ENCODE measurements at regions not wholly inside any gene's neighbourhood (a gene's known extent, or its start where the extent isn't known, plus 50 kb on each side); places are given as distances from the start of the nearest gene placed in this dataset.

DNA sequence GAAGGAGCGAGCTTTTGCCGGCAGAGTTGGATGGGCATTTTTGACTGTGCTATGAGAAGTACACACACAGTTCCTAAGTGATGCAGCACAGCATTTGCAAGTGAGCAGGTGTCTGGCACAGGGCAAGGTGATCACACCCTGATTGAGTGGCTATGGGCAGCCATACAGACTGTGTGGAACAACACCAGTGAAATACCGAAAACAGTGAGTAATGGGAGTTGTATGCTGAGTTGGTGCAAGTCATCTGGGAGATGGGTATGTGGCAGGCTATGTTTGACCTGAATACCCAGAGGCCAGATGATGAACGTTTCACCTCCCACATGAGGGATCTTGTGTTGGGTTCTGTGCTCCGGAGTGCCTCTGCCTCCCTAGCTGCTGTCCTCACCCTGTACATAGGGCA lies 53.5 kb upstream of the TIPARP start:
- no peak for DNase-seq (ENCODE audit: low read depth in 2 of 3, low spot score in 2 of 3)

DNA sequence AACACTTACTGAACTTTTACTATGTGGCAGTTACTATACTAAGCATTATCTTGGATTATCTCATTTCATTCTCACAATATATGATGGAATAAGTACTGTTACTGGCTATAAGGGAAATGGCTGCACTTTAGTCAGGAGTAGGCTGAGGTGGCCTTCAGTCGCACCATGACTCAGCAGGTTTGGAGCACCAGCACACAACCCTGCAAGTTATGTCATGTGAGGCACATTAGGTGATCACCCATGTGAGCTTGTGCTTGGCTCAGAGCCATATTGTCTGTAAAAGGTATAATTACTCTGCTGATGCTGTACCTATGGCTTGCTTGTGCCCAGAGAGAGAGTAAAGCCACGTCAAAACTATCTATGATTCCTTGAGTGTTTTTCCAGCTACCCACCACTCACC lies 54.1 kb upstream of the TIPARP start:
- DNase-seq (ENCODE audit: low read depth in 2 of 3, low spot score in 2 of 3): peak in 1 of 3 donors; percentile 25

DNA sequence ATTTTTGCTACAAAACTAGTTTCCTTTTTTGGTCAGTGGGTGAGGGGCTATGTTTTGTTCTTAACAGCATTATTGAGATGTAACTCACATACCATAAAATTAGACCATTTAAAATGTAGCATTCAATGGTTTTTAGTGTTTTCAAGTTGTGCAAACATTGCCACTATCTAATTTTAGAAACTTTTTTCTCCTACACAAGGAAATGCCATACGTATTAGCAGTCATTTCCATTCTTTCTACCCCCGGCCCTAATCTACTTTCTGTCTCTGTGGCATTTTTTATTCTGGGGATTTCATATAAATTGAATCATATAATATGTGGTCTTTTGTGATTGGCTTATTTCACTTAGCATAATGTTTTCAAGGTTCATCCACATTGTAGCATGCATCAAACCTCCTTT lies 55.0 kb upstream of the TIPARP start:
- no peak for DNase-seq (ENCODE audit: low read depth in 2 of 3, low spot score in 2 of 3)

DNA sequence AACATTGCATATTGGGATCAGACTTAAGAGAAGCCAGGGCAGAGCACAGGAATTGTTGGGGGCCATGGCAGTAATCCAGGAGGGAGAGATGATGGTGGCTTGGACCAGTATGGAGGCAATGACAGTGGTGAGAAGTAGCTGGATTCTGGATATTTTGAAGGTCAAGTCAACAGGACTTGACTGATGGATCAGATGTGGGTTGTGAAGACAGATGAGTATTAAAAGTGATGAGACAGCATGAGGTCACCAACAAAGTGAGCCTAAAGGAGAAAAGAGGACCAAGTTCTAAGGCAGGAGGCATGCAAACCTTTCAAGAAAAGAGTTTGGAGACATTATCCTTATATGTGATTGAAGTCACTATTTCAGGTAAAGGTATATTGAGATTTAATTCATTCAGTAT lies 56.6 kb upstream of the TIPARP start:
- no peak for DNase-seq (ENCODE audit: low read depth in 2 of 3, low spot score in 2 of 3)

DNA sequence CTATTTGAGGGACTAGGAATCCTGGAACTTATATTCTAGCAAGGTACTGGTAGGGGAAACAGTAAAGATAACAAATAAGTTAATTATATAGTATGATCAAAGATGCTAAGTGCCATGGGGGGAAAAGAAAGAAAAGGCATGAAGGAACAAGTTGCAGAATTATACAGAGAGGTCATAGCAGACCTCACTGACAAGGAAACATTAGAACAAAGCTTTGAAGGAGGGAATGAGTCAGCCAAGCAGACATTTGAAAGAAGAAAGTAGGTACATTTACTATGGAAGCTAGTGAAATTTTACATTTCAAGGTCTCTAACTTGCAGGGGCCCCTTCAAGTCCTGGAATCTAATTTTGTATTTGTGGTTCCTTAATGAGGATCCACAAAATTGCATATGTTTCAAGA lies 57.2 kb upstream of the TIPARP start:
- DNase-seq (ENCODE audit: low read depth in 2 of 3, low spot score in 2 of 3): no peak

DNA sequence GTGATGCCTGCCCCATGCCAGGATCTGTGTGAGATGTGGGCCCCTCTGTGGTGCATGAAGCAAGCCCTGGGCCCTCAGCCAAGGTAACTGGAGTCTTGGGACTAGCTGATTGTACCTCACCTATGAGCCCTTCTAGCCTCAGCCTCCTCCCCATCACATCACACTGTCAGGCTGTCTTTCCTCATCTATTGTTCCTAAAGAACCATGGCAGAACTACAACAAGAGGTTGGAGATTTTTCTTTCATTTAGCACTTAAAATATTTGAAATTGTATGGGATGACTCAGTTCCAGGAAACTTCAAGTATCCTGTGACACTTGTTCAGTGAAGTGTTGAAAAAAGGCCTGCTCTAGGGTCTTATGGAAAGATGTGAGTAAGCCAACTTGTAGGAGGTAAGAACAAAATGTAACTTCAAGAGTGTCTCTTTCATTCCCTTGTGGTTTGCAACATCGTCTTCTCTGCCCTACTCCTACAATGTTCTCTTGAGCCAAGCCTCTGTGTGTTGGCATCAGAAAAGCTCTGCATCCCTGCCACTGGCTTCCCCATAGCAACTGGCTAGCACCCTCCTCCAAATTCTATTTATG lies 58.7 kb upstream of the TIPARP start:
- no peak for DNase-seq (ENCODE audit: low read depth in 2 of 3, low spot score in 2 of 3)

DNA sequence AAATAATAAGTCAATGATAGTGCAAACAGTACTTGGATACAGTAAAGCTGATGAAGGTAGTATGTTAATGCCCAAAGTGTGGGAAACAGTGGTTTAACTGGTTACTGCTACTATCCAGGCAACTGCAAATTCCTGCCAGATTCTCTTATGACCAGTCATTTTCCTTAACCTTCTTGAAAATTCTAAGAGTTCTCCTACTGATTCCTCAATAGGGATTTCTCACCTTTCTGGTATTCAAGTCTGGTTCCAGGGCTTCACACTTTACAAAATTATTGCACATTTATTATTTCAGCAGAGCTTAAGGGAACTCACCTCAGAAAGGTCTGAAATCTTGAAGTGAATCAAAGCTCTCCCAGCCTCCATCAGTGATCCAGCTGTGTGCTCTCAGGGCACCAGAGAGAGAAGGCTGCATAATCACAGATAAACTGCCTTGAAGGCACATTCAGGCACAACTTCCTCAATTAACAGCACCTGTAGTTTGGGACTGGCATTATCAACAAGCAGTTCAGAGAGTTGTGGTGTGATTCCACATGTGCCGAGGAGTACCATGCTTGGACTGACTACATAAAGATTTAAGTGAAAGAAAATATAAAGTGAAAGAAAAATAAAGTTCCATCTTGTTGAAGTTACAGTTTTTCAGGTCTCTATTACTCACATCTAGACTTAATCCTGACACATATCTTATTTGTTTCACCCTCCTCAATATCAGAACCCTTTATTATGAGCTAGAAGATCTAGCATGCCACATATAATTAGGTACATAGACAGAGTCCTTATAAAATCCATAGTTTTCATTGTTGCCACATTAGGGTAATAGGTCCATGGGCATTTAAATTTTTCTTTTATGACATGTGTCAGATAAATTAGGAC lies 59.5 kb upstream of the TIPARP start:
- peak in 1 of 3 donors; percentile 61 for DNase-seq (ENCODE audit: low read depth in 2 of 3, low spot score in 2 of 3)

DNA sequence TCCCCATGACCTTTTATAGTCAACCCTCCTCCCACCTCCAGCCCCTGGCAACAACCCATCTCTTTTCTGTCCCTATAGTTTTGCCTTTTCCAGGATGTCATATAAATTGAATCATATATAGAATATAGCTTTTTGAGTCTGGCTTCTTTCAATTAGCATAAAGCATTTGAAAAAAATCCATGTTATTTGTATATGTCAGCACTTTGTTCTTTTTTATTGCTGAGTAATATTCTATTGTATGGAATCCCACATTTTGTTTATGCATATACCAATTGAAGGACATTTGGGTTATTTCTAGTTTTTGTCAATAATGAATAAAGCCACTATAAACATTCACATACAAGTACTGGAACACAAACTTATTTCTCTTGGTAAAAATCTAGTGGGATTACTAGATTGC lies 58.0 kb upstream of the SSR3 start:
- no peak for DNase-seq (ENCODE audit: low read depth in 2 of 3, low spot score in 2 of 3)

DNA sequence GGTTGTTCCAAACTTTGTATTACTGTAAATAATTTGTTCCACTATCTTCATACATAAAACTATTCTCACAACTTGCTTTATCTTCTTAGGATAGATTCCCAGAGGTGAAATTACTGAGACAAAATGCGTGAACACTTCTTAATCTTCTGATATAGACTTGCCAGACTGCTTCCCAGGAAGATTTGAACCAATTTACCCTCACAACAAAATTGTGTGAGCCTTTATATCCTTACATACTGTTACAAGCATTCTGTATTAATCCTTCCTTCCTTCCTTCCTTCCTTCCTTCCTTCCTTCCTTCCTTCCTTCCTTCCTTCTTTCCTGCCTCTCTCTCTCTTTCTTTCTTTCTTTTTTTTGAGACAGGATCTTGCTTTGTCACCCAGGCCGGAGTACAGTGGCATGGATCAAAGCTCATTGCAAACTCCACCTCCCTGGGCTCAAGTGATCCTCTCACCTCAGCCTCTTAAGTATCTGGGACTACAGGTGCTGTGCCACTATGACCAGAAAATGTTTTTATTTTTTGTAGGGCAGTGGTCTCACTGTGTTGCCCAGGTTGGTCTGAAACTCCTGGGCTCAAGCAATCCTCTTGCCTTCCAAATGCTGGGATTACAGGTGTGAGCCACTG lies 57.1 kb upstream of the SSR3 start:
- DNase-seq (ENCODE audit: low read depth in 2 of 3, low spot score in 2 of 3): no peak

DNA sequence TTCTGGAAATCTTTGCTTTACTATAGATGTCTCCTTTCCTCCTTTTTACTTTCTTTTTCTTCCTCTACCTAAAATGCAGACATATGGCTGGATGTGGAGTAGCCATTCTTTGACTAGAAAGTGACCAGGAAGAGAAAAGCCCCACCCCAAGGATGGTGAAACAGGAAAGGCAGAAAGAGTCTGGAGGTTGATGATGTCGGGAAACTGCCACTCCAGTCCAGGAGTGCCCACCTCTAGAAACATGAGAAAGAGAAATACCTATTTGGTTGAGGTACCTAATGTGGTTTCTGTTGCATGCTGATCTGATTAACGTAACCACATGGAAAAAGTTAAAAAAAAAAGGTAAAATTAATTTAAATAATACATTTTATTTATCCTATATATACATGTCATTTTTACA lies 55.2 kb upstream of the SSR3 start:
- no peak for DNase-seq (ENCODE audit: low read depth in 2 of 3, low spot score in 2 of 3)

DNA sequence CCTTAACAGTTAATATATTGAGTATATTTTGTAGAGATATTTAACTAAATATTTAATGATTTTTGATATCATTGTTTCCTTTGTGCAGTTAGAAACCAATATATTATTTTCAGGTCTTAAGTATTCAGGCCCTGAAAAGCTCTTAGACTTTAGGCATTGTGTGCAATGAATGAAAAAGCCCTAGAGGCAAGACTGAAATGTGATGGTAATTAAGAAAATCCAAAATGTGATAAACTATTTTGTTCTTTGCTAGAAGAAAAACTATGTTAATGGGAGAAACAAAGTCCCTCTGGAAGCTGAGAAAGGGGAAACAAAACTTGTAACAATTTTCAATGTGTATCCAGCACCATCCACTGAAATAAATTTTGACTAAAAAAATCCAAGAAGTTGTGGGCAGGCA lies 54.6 kb upstream of the SSR3 start:
- DNase-seq (ENCODE audit: low read depth in 2 of 3, low spot score in 2 of 3): no peak

DNA sequence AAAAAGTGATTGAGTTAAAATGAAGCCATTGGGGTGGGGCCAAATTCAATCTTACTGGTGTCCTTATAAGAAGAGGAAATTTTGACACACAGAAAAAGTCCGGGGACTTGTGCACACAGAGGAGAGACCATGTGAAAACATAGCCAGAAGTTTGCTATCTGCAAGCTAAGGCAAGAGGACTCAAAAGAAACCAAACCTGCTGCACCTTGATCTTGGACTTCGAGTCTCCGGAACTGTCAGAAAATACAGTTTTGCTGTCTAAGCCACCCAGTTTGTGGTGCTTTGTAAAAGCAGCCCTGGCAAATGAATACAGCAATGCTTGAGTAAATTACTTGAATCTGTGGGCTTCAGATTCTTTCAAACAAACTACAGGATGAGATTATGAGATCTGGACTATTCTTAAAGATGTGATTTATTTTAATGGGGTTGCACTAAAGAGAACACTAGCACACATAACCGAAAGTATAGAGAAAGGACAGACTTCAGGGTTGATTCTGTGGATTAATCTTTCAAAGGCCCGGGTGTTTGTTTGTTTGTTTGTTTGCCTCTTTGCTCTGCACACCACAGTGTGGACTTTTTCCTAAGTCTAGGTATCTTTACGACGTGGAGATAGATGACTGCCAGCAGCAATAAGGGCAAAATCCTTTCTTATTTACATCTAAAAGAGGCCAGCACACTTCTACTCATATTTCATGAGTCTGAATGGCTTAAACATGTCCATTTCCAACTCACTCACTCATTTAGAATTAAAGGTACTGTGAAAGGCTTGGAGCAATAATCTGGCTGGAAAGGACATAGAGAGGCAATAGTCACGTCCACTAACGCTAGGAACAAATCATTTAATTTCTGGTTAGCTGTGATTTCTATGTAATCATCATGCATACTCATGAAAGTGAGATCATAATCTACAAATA lies 53.9 kb upstream of the SSR3 start:
- no peak for DNase-seq (ENCODE audit: low read depth in 2 of 3, low spot score in 2 of 3)

DNA sequence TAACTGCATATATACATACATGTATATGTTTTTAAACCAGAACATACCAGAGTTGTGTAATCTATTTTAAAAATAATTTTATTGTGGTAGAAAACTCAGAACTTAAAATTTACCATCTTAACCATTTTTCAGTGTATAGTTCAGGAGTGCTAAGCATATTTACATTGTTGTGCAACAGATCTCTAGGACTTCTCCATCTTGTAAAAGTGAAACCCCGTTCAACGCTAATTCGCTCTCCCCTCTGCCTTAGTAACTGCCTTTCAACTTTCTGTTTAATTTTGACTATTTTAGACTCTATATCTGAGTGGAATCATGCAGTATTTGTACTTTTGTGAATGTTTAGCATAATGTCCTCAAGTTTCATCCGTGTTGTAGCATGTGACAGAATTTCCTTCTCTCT lies 51.8 kb upstream of the SSR3 start:
- peak in 1 of 3 donors; percentile 42 for DNase-seq (ENCODE audit: low read depth in 2 of 3, low spot score in 2 of 3)

DNA sequence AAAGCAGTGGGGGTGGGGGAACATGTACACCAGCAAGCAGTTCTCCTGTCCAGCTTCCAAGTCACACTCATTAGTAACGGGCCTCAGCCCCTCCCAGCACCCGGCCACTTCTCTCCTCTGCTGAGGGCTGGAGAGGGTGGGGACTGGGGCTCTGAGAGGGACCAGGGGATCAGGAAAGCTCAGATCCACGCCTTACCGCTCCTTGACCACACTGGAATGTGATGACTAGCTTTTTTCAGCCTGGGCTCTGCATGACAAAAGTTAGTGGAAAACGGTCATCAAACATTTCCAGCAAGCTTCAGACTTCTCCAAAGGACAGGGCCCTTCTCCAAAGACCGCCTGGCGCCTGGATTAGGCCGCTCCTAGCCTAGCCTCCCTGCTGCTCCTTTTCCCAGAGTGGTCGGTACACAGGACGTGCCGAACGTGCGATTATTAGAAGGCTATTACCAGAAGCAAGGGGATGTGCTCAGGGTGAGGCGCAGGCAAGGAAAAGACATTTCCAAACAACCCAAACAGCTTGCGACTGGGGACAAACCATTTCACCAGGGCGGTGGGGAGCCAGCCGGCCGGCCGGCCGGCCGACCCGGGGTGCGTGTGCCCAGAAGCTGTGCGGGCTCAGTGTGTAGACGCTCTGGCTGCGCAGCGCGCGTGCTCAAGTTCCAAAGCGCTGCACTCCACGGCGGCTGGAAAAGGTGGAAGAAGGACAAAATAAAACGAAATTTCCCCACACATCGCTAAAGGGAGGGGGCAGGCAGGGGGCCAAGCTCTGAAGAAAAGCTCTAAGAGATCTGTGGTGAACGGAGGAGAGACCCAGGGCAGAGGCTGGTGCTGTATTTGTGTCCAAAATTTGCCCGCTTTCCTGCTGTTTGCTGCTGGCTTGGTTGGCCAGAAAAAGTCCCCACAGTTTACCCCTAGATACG lies 51.0 kb upstream of the SSR3 start:
- peak in 1 of 3 donors; percentile 14 for DNase-seq (ENCODE audit: low read depth in 2 of 3, low spot score in 2 of 3)

DNA sequence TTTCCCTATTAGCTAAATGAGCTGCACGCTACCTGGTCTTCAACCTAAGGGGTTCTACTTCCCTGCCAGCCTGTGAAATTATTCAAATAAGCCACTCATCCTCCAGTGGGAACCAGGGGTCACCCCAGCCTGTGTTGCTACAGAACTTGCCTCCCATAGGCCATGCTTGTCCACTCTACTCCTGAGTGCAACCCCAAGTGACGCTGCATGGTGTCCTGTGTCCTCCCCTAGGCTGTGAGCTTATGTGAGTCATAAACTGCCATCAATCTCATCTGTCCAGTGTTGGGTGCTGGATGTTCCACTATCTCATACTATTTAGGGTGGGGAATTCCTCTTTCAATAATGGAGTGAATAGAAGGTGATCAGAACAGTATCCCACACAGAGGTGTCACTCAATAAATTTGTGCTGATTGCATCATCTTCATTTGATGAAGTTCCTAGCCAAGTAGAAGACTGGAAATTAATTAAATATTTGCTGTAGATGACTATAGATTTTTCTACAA lies 49.8 kb upstream of the SSR3 start:
- no peak for DNase-seq (ENCODE audit: low read depth in 2 of 3, low spot score in 2 of 3)

Measured in hematopoietic multipotent progenitor cell (in vitro differentiated cells).